Sigmoid colon (tissue), 4 donors: ENCODE measurements at regions not wholly inside any gene's neighbourhood (a gene's known extent, or its start where the extent isn't known, plus 50 kb on each side); places are given as distances from the start of the nearest gene placed in this dataset.

Experiments used
- CTCF ChIP-seq, 4 experiments: fragments of 450-650 bp in 3 of 4; fragments of 200-600 bp in 1 of 4; IDR thresholded peaks; one replicate each; pipeline ENCODE4 v1.5.1; 2016 to 2019; ENCODE audit warnings: antibody characterized with exemption in 4 of 4, mild to moderate bottlenecking in 3 of 4, moderate library complexity in 2 of 4
- POLR2AphosphoS5 ChIP-seq, 4 donors: sonication (generic); formaldehyde crosslinking; IDR thresholded peaks; one replicate each; pipeline ENCODE4 v1.6.1; 2017; ENCODE audit warnings: antibody characterized with exemption in 4 of 4

DNA sequence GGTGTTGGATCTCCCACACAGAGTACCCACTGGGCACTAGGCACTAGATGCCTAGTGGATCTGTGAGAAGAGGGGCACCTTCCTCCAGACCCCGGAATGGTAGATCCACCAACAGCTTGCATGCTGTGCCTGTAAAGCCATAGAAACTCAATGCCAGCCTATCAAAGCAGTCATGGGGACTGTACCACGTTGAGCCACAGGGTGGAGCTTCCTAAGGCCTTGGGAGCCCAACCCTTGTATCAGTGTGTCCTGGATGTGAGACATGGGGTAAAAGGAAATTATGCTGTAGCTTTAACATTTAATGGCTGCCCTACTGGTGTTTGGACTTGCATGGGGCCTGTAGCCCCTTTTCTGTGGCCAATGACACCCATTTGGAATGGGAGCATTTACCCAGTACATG, 1024.9 kb downstream of the TMEM121 start:
- TF ChIP-seq POLR2AphosphoS5 (IDR thresholded peaks at IDR 0.05) (no peak), CTCF (IDR thresholded peaks at IDR 0.05) (no peak)
